Activated naive CD4-positive, alpha-beta T cell treated with anti-CD3 and anti-CD28 coated beads, Interleukin-2, amount 10 ng/mL, durations not matched to agents 7 days and 5 days (primary cell): ENCODE measurements at regions not wholly inside any gene's neighbourhood (a gene's known extent, or its start where the extent isn't known, plus 50 kb on each side); places are given as distances from the start of the nearest gene placed in this dataset.

Experiments used
- CTCF ChIA-PET: fragments of 350-600 bp; sonication (Branson Sonifier 250); formaldehyde crosslinking; loops from one replicate; lab custom pipeline; 2021; ENCODE audit warnings: antibody characterized with exemption; lab: Charles Lee
- DNase-seq: peaks from one replicate; pipeline ENCODE4 v3.0.0-alpha.2; 2020
- H3K27ac Mint-ChIP-seq: one replicate; pipeline ENCODE4 v1.8.0; 2021; ENCODE audit warnings: mild to moderate bottlenecking, moderate library complexity, mixed read lengths
- H3K27me3 Mint-ChIP-seq: one replicate; pipeline ENCODE4 v1.8.0; 2021; ENCODE audit warnings: mild to moderate bottlenecking, mixed read lengths
- H3K36me3 Mint-ChIP-seq: one replicate; pipeline ENCODE4 v1.8.0; 2021; ENCODE audit warnings: mixed read lengths
- H3K4me1 Mint-ChIP-seq: one replicate; pipeline ENCODE4 v1.8.0; 2021; ENCODE audit warnings: mixed read lengths
- H3K4me3 Mint-ChIP-seq: one replicate; pipeline ENCODE4 v1.8.0; 2021; ENCODE audit warnings: mild to moderate bottlenecking, moderate library complexity, mixed read lengths
- H3K9me3 Mint-ChIP-seq: one replicate; pipeline ENCODE4 v1.8.0; 2021; ENCODE audit warnings: mixed read lengths

DNA sequence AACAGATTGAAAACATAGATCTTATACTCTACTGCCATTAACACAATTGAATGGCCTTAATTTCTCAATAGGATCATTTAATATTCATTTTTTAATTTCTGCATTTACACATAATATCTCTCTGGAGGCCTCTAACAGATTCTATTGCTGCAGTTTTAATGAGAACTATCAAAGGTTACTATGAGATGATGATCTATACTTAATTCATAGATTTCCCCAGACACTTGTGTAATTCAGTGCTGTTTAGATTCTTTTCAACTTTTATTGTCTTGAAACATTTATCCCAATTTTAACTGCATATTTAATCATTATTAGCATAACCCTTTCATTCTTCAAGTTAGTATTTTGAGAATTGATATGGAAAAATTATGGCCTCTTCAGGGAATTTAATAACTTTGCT, 1056.5 kb upstream of the CDH8 start:
- no peaks in the 10 kb centered on the region for H3K36me3 Mint-ChIP-seq
- CTCF ChIA-PET, result no interaction called here
- H3K4me1 Mint-ChIP-seq, result no peaks in the 10 kb centered on the region
- no peak for DNase-seq
- H3K27ac Mint-ChIP-seq, result no peak overlapping the region
- peaks cover 10% of the 10 kb centered on the region for H3K9me3 Mint-ChIP-seq
- no peaks in the 10 kb centered on the region for H3K27me3 Mint-ChIP-seq
- H3K4me3 Mint-ChIP-seq, result no peak overlapping the region

- CTCF ChIA-PET, result no interaction called here
- Mint-ChIP-seq H3K27me3 (no peaks in the 10 kb centered on the region), H3K9me3 (peaks cover 22% of the 10 kb centered on the region), H3K36me3 (no peaks in the 10 kb centered on the region), H3K4me1 (no peaks in the 10 kb centered on the region), H3K27ac (no peak overlapping the region), H3K4me3 (no peak overlapping the region)
- DNase-seq, result no peak
These were observed 1045.9 kb upstream of the CDH8 start for GRCh38 chr16:63082101-63082500.

DNA sequence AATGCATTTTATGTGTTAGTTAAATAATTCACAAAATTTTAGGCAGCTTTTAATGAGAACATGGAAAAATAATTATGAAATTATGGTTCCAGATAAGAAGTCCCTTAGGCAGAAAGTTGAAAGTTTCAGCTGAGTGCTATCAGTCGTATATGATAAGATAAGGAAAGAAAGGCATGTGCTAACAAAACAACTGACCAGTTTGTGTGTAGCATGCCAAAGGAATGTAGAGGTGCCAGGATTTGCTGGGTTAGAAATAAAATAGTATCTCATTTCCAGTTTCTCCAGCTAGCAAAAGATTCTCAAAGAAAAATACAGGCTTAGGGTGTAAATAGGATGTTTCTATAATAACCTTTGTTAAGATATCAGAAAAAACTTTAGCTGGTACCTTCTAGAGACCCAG, 1044.5 kb upstream of the CDH8 start:
- Mint-ChIP-seq H3K4me1 (no peaks in the 10 kb centered on the region), H3K27me3 (no peaks in the 10 kb centered on the region), H3K4me3 (no peak overlapping the region), H3K27ac (no peak overlapping the region), H3K36me3 (no peaks in the 10 kb centered on the region), H3K9me3 (peaks cover 21% of the 10 kb centered on the region)
- DNase-seq, result no peak
- CTCF ChIA-PET, result no interaction called here

GRCh38 chr16:63069047-63069446, 1032.8 kb upstream of the CDH8 start:
- H3K36me3 Mint-ChIP-seq, result no peaks in the 10 kb centered on the region
- H3K4me3 Mint-ChIP-seq, result no peak overlapping the region
- DNase-seq, result no peak
- H3K9me3 Mint-ChIP-seq, result peaks cover 12% of the 10 kb centered on the region
- CTCF ChIA-PET, result no interaction called here
- no peaks in the 10 kb centered on the region for H3K4me1 Mint-ChIP-seq
- H3K27me3 Mint-ChIP-seq, result no peaks in the 10 kb centered on the region
- H3K27ac Mint-ChIP-seq, result no peak overlapping the region

GRCh38 chr16:63067141-63067540, 1030.9 kb upstream of the CDH8 start:
- DNase-seq, result no peak
- CTCF ChIA-PET, result no interaction called here
- Mint-ChIP-seq H3K9me3 (peaks cover 11% of the 10 kb centered on the region), H3K27ac (no peak overlapping the region), H3K27me3 (no peaks in the 10 kb centered on the region), H3K4me1 (no peaks in the 10 kb centered on the region), H3K36me3 (no peaks in the 10 kb centered on the region), H3K4me3 (no peak overlapping the region)

- CTCF ChIA-PET, result no interaction called here
- Mint-ChIP-seq H3K27me3 (no peaks in the 10 kb centered on the region), H3K36me3 (no peaks in the 10 kb centered on the region), H3K9me3 (peaks cover 11% of the 10 kb centered on the region), H3K4me1 (no peaks in the 10 kb centered on the region), H3K4me3 (no peak overlapping the region), H3K27ac (no peak overlapping the region)
- no peak for DNase-seq
These were observed 1030.3 kb upstream of the CDH8 start for GRCh38 chr16:63066552-63066951.

GRCh38 chr16:63061319-63061718, 1025.1 kb upstream of the CDH8 start:
- Mint-ChIP-seq H3K4me1 (no peaks in the 10 kb centered on the region), H3K9me3 (peaks cover 10% of the 10 kb centered on the region), H3K27me3 (no peaks in the 10 kb centered on the region), H3K36me3 (no peaks in the 10 kb centered on the region), H3K27ac (no peak overlapping the region), H3K4me3 (no peak overlapping the region)
- DNase-seq, result no peak
- CTCF ChIA-PET, result no interaction called here

DNA sequence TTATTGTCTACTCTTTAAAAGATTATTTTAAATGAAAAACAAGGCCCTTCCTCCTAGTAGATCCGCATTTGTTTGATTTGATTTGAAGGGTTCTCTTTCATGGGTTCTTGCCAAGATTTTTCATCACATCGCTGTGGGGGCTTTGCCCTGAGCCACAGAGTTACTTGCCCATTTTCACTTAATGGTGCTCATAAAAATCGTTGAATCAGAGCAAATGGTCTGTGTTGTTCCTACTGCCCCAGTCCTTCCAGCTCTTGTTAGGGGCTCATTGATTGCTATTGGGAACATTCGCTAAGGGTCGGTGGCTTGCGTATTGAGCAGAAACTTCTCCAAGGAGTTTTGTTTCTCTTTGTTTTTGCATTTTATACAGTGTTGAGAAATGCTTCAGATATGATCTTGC, 1023.4 kb upstream of the CDH8 start:
- DNase-seq, result no peak
- Mint-ChIP-seq H3K27me3 (no peaks in the 10 kb centered on the region), H3K27ac (no peak overlapping the region), H3K9me3 (peaks cover 6% of the 10 kb centered on the region), H3K36me3 (no peaks in the 10 kb centered on the region), H3K4me1 (no peaks in the 10 kb centered on the region), H3K4me3 (no peak overlapping the region)
- CTCF ChIA-PET, result no interaction called here

DNA sequence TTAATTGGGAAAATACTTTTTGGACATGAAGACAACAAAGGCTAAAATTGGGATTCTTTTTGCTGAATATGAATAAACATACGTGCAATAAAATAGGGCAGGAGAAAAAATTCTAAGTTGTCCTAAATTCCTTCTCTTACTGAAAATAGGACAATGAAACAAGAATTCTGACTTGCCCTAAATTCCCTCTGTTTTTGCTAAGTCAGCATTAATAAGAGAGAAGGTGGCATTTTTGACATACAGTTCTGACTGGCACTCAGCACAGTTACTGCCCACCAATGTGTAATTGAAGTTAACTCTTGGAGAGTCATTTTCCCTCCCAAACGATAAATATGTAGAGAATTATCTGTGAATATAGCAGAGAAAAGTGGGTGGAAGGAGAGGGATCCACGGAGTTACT, 1021.1 kb upstream of the CDH8 start:
- no peak overlapping the region for H3K27ac Mint-ChIP-seq
- H3K27me3 Mint-ChIP-seq, result no peaks in the 10 kb centered on the region
- no peak for DNase-seq
- H3K4me3 Mint-ChIP-seq, result no peak overlapping the region
- peaks cover 15% of the 10 kb centered on the region for H3K9me3 Mint-ChIP-seq
- CTCF ChIA-PET, result no interaction called here
- no peaks in the 10 kb centered on the region for H3K4me1 Mint-ChIP-seq
- no peaks in the 10 kb centered on the region for H3K36me3 Mint-ChIP-seq

DNA sequence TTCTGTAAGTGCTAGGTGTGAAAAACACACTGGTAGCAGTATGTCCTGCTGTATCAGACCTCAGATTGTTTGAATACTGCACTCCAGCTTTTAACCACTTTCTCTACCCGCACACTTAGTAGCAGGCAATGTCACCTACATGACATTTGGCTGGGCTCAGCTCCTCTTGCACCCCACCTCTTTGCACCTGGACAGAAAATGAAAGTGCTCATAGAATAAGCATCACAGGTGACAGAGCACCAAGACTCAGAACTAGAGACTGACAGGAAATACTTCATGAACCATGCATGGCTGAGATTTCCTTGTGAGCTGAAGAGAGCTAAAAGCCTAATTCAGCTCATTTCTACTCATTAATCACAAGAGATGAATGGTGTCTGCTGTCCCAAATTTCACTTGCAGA, 1014.2 kb upstream of the CDH8 start:
- no peak overlapping the region for H3K4me3 Mint-ChIP-seq
- no peaks in the 10 kb centered on the region for H3K27me3 Mint-ChIP-seq
- DNase-seq, result no peak
- no peak overlapping the region for H3K27ac Mint-ChIP-seq
- no peaks in the 10 kb centered on the region for H3K4me1 Mint-ChIP-seq
- H3K36me3 Mint-ChIP-seq, result no peaks in the 10 kb centered on the region
- peaks cover 28% of the 10 kb centered on the region for H3K9me3 Mint-ChIP-seq
- CTCF ChIA-PET, result no interaction called here

- Mint-ChIP-seq H3K27ac (no peak overlapping the region), H3K9me3 (peaks cover 10% of the 10 kb centered on the region), H3K4me1 (no peaks in the 10 kb centered on the region), H3K4me3 (no peak overlapping the region), H3K27me3 (no peaks in the 10 kb centered on the region), H3K36me3 (no peaks in the 10 kb centered on the region)
- CTCF ChIA-PET, result no interaction called here
- no peak for DNase-seq
These were observed 1002.3 kb upstream of the CDH8 start for GRCh38 chr16:63038397-63039106.

DNA sequence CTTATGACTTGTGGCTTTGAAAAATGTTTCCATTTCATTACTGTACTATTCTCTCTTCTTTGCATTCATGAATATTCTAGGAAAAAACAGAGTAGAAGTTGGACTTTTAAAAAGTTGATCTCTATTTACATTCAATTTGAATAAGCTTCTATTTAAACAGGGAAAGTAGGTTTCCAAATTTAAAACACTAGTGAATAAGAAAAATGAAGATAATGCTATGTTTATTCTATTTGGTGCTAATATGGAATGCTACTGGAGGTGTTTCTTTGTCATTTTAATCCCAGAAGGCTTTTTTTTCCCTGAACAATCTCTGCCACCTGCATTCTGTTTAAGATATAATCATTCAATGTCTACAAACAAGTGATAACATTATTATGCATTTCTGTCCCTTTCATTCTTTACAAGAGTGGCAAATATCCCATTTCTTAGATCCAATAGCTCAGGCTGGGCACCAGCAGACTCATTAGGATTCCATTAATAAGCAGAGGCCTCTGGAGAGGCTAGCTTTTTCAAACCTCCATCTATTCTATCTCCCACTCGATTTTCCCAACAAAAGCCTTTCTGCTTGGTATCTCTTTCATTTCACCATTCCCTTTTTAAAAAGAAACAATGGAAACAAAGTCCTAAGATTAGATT, 1001.6 kb upstream of the CDH8 start:
- Mint-ChIP-seq H3K36me3 (no peaks in the 10 kb centered on the region), H3K4me1 (no peaks in the 10 kb centered on the region), H3K4me3 (no peak overlapping the region), H3K27me3 (no peaks in the 10 kb centered on the region), H3K9me3 (peaks cover 10% of the 10 kb centered on the region), H3K27ac (no peak overlapping the region)
- DNase-seq, result no peak
- CTCF ChIA-PET, result no interaction called here

DNA sequence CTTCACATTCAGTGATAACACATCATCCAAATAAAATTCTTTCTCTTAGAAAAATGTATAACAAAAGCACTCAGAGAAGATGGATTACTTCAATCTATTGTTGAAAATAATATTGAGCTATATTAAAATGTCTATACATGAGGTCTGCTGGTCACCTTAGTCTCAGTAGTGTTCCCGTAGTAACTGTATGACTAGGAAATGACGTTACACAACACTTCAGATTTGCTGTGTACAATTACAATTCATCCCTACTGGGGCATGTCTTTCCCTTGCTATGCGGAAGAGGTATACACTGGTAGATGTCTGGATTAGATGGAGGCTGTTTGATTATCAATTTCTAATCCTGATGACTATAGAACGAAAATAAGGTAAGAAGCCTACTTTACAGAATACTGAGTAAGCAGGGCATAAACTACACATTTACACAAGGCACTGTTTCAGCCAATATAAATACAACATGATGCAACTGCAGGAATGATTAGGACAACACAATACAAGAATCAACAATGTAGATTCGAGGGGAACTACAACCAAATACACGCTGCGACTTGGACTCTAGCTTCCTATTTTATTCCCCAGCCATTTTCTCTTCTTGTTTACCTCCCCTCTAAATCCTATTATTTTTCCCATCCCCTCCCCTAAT, 982.5 kb upstream of the CDH8 start:
- CTCF ChIA-PET, result no interaction called here
- H3K27me3 Mint-ChIP-seq, result no peaks in the 10 kb centered on the region

DNA sequence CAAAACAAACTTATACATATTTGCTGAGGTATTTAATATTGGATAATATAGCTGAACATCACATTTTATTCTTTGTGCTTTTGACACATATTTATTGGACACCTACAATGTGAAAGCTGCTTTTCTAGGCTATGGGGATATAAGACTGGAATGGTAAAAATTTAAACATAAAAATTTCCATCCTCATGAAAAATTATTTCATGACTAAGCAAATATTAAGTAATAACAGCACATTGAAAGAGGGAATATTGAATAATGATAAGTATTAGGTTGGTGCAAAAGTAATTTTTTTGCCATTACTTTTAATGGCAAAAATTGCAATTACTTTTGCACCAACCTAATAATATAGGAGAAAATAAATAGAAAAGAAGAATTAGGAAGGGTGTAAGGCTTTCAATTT, 972.5 kb upstream of the CDH8 start:
- peaks cover 14% of the 10 kb centered on the region for H3K9me3 Mint-ChIP-seq
- H3K4me1 Mint-ChIP-seq, result no peaks in the 10 kb centered on the region
- H3K27ac Mint-ChIP-seq, result no peak overlapping the region
- DNase-seq, result no peak
- CTCF ChIA-PET, result no interaction called here
- H3K4me3 Mint-ChIP-seq, result no peak overlapping the region
- no peaks in the 10 kb centered on the region for H3K36me3 Mint-ChIP-seq
- H3K27me3 Mint-ChIP-seq, result no peaks in the 10 kb centered on the region

More for the DNA sequence above, 982.5 kb upstream of the CDH8 start:
- peaks cover 15% of the 10 kb centered on the region for H3K9me3 Mint-ChIP-seq
- no peaks in the 10 kb centered on the region for H3K36me3 Mint-ChIP-seq
- no peak overlapping the region for H3K4me3 Mint-ChIP-seq
- no peaks in the 10 kb centered on the region for H3K4me1 Mint-ChIP-seq
- H3K27ac Mint-ChIP-seq, result no peak overlapping the region
- DNase-seq, result no peak

GRCh38 chr16:63005356-63005755, 969.1 kb upstream of the CDH8 start:
- CTCF ChIA-PET, result no interaction called here
- H3K9me3 Mint-ChIP-seq, result peaks cover 20% of the 10 kb centered on the region
- H3K27me3 Mint-ChIP-seq, result no peaks in the 10 kb centered on the region
- H3K4me1 Mint-ChIP-seq, result no peaks in the 10 kb centered on the region
- no peak overlapping the region for H3K27ac Mint-ChIP-seq
- H3K36me3 Mint-ChIP-seq, result no peaks in the 10 kb centered on the region
- no peak for DNase-seq
- H3K4me3 Mint-ChIP-seq, result no peak overlapping the region
